CD14-positive monocyte (primary cell): ENCODE measurements at regions not wholly inside any gene's neighbourhood (a gene's known extent, or its start where the extent isn't known, plus 50 kb on each side); places are given as distances from the start of the nearest gene placed in this dataset.

ENCODE experiments used
- DNase-seq, 3 donors: peaks; one replicate each; pipeline ENCODE4 v3.0.0-alpha.2; 2011 to 2022
- H2AFZ ChIP-seq: 2 replicates; pipeline ENCODE4 v1.6.0; 2012; ENCODE audit warnings: mild to moderate bottlenecking, low read depth, low read length, inconsistent platforms; ENCODE audit not compliant: insufficient read depth, poor library complexity, severe bottlenecking
- H3K27ac ChIP-seq, 2 donors: 1 replicate in 1 of 2; 2 replicates in 1 of 2; pipeline ENCODE4 v1.5.1; 2012 to 2013; ENCODE audit warnings: low read length in 2 of 2, control low read depth in 1 of 2, inconsistent platforms in 1 of 2, low read depth in 1 of 2, mild to moderate bottlenecking in 1 of 2
- H3K27me3 ChIP-seq, 2 donors: one replicate each; pipeline versions ENCODE4 v1.6.0 to v1.6.1; 2011 to 2013; ENCODE audit warnings: low read length in 2 of 2; ENCODE audit not compliant: control insufficient read depth in 2 of 2, insufficient read depth in 2 of 2
- H3K36me3 ChIP-seq, 2 donors: replicated peaks in 1 of 2; 1 replicate in 1 of 2; 2 replicates in 1 of 2; pipeline versions ENCODE4 v1.5.1 to v1.6.1; 2012 to 2013; ENCODE audit warnings: low read length in 2 of 2, control low read depth in 1 of 2, inconsistent platforms in 1 of 2, mild to moderate bottlenecking in 1 of 2; ENCODE audit not compliant: insufficient read depth in 2 of 2, control insufficient read depth in 1 of 2
- H3K4me1 ChIP-seq, 2 donors: 1 replicate in 1 of 2; 2 replicates in 1 of 2; pipeline versions ENCODE4 v1.5.1 to v1.6.1; 2012 to 2013; ENCODE audit warnings: low read length in 2 of 2, control low read depth in 1 of 2, inconsistent platforms in 1 of 2, mild to moderate bottlenecking in 1 of 2, moderate library complexity in 1 of 2; ENCODE audit not compliant: insufficient read depth in 2 of 2, control insufficient read depth in 1 of 2
- H3K4me2 ChIP-seq: replicated peaks from 2 replicates; pipeline ENCODE3; 2012; ENCODE audit warnings: low read length, moderate library complexity, mild to moderate bottlenecking; ENCODE audit not compliant: poor library complexity, severe bottlenecking; ENCODE audit errors: extremely low read depth
- H3K4me3 ChIP-seq, 3 experiments: fragments of 200-600 bp in 1 of 3; sonication (generic) in 1 of 3; replicated peaks in 1 of 3; 1 replicate in 2 of 3; 2 replicates in 1 of 3; pipeline ENCODE4 v1.5.1; 2011 to 2013; ENCODE audit warnings: low read length in 3 of 3, mild to moderate bottlenecking in 3 of 3, control low read depth in 2 of 3, low read depth in 2 of 3, inconsistent platforms in 1 of 3, moderate library complexity in 1 of 3
- H3K79me2 ChIP-seq: 2 replicates; pipeline ENCODE4 v1.6.0; 2012; ENCODE audit warnings: mild to moderate bottlenecking, control low read depth, inconsistent platforms, low read length, moderate library complexity; ENCODE audit not compliant: insufficient read depth
- H3K9ac ChIP-seq: 2 replicates; pipeline ENCODE4 v1.6.0; 2017; ENCODE audit warnings: low read length, mild to moderate bottlenecking; ENCODE audit not compliant: insufficient read depth, poor library complexity, severe bottlenecking
- H3K9me3 ChIP-seq, 2 donors: replicated peaks in 1 of 2; 1 replicate in 1 of 2; 2 replicates in 1 of 2; pipeline versions ENCODE4 v1.5.1 to v1.6.1; 2012 to 2013; ENCODE audit warnings: low read length in 2 of 2, control low read depth in 1 of 2; ENCODE audit not compliant: control insufficient read depth in 1 of 2, insufficient read depth in 1 of 2
- H4K20me1 ChIP-seq: 2 replicates; pipeline ENCODE4 v1.6.0; 2012; ENCODE audit warnings: mild to moderate bottlenecking, low read length, control low read depth, moderate library complexity; ENCODE audit not compliant: insufficient read depth
- H3K27ac Mint-ChIP-seq, 7 donors: one replicate each; pipeline ENCODE4 v1.8.0; 2020; ENCODE audit warnings: mild to moderate bottlenecking in 7 of 7, mixed read lengths in 7 of 7, moderate library complexity in 6 of 7, inconsistent platforms in 2 of 7
- H3K27me3 Mint-ChIP-seq, 3 donors: one replicate each; pipeline ENCODE4 v1.8.0; 2021 to 2022; ENCODE audit warnings: low read depth in 3 of 3, mild to moderate bottlenecking in 3 of 3, mixed read lengths in 3 of 3, moderate library complexity in 3 of 3, inconsistent platforms in 1 of 3
- H3K36me3 Mint-ChIP-seq, 2 donors: one replicate each; pipeline ENCODE4 v1.8.0; 2020; ENCODE audit warnings: mixed read lengths in 2 of 2, inconsistent platforms in 1 of 2, mild to moderate bottlenecking in 1 of 2
- H3K4me1 Mint-ChIP-seq: one replicate; pipeline ENCODE4 v1.8.0; 2020; ENCODE audit warnings: mild to moderate bottlenecking, mixed read lengths
- H3K4me3 Mint-ChIP-seq, 2 donors: one replicate each; pipeline ENCODE4 v1.8.0; 2020; ENCODE audit warnings: mild to moderate bottlenecking in 2 of 2, mixed read lengths in 2 of 2, moderate library complexity in 1 of 2
- H3K9me3 Mint-ChIP-seq, 7 donors: one replicate each; pipeline ENCODE4 v1.8.0; 2020 to 2022; ENCODE audit warnings: mixed read lengths in 7 of 7, mild to moderate bottlenecking in 6 of 7, moderate library complexity in 6 of 7, inconsistent platforms in 2 of 7
- WGBS: methylation state at CpG from one replicate; pipeline ENCODE4 v1.1.5; 2013; ENCODE audit warnings: missing lambda C conversion rate; ENCODE audit not compliant: insufficient coverage; 5-methylcytosine and 5-hydroxymethylcytosine counted together
- intact Hi-C, 2 donors: fragments of 100-400 bp; cut with micrococcal nuclease; formaldehyde crosslinking; loops; one replicate each; pipeline versions ENCODE4 v1.15.0 to v1.15.1; 2023
- TF ChIP-seq, protein P1 (sequence below): fragments of 200-600 bp; IDR thresholded peaks from one replicate; pipeline ENCODE4 v1.8.0; 2022; ENCODE audit warnings: antibody characterized with exemption, mild to moderate bottlenecking

- no peaks in the 10 kb centered on the region for H3K79me2 ChIP-seq
Measured at GRCh38 chr2:147428120-147428747, 416.6 kb upstream of the ACVR2A start.

DNA sequence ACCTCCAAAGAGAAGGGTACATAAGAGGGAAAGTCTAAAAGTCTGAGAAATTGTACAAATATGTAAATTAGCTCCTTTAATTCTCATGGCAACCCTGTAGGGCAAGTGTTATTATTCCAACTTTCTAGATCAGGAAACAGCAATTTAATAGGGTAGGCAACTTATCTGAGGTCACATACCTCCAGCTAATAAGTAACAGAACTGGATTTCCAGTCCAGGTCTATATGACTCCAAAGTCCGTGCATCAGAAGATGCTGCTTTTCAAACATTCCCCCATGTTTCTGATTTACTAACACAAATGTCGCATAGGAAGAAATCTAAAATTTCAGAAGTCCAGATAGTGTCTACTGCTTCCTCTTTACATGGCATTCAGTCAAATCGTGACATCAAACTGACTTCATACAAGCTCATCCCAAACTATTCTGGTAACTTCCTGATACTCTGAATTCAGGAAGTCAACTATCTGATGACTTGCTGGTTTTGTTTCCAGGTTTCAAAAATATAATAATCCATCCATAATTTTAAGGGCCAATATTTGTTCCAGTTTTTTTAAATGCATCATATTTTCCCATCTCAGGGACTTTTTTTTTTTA, 419.3 kb upstream of the ACVR2A start:
- peaks cover 0 to 5% (median 1%) of the 10 kb centered on the region in 7 donors for H3K9me3 Mint-ChIP-seq
- TF ChIP-seq, protein P1, sequence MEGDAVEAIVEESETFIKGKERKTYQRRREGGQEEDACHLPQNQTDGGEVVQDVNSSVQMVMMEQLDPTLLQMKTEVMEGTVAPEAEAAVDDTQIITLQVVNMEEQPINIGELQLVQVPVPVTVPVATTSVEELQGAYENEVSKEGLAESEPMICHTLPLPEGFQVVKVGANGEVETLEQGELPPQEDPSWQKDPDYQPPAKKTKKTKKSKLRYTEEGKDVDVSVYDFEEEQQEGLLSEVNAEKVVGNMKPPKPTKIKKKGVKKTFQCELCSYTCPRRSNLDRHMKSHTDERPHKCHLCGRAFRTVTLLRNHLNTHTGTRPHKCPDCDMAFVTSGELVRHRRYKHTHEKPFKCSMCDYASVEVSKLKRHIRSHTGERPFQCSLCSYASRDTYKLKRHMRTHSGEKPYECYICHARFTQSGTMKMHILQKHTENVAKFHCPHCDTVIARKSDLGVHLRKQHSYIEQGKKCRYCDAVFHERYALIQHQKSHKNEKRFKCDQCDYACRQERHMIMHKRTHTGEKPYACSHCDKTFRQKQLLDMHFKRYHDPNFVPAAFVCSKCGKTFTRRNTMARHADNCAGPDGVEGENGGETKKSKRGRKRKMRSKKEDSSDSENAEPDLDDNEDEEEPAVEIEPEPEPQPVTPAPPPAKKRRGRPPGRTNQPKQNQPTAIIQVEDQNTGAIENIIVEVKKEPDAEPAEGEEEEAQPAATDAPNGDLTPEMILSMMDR = no peak
- Histone ChIP-seq H3K36me3 (no peaks in the 10 kb centered on the region), H3K9ac (no peak overlapping the region), H3K27ac (no peak overlapping the region), H3K4me1 (peaks cover 0 to 7% of the 10 kb centered on the region in 2 donors), H3K9me3 (no peaks in the 10 kb centered on the region), H2AFZ (no peak overlapping the region), H3K79me2 (no peaks in the 10 kb centered on the region), H3K4me2 (no peak overlapping the region), H4K20me1 (no peaks in the 10 kb centered on the region), H3K4me3 (no peak overlapping the region), H3K27me3 (no peaks in the 10 kb centered on the region)
- H3K27me3 Mint-ChIP-seq = no peaks in the 10 kb centered on the region
- peak; percentile 20 to 59 (median 23) for DNase-seq
- intact Hi-C loops = no loop called here
- H3K4me3 Mint-ChIP-seq = no peak overlapping the region
- H3K27ac Mint-ChIP-seq = peak overlapping the region in 1 of 7 donors; percentile 15
- H3K36me3 Mint-ChIP-seq = no peaks in the 10 kb centered on the region
- 63% methylated on average over 3 of the region's 3 CpGs for WGBS
- H3K4me1 Mint-ChIP-seq = peaks cover 7% of the 10 kb centered on the region

More at GRCh38 chr2:147428120-147428747, 416.6 kb upstream of the ACVR2A start:
- Mint-ChIP-seq H3K4me1 (peaks cover 7% of the 10 kb centered on the region), H3K27ac (no peak overlapping the region), H3K9me3 (peaks cover 0 to 2% (median 0%) of the 10 kb centered on the region in 7 donors), H3K4me3 (no peak overlapping the region), H3K27me3 (no peaks in the 10 kb centered on the region), H3K36me3 (no peaks in the 10 kb centered on the region)
- Histone ChIP-seq H3K4me3 (no peak overlapping the region), H3K4me1 (peaks cover 0 to 7% of the 10 kb centered on the region in 2 donors), H3K27me3 (no peaks in the 10 kb centered on the region), H3K9me3 (no peaks in the 10 kb centered on the region), H3K36me3 (no peaks in the 10 kb centered on the region), H4K20me1 (no peaks in the 10 kb centered on the region), H3K27ac (no peak overlapping the region), H2AFZ (no peak overlapping the region), H3K4me2 (no peak overlapping the region), H3K9ac (no peak overlapping the region)
- intact Hi-C loops = no loop called here
- TF ChIP-seq, protein P1 = no peak
- no CpG with 5 or more reads among the region's 2 CpGs for WGBS
- DNase-seq = no peak
